Upper lobe of left lung (tissue), 4 donors: ENCODE measurements at regions not wholly inside any gene's neighbourhood (a gene's known extent, or its start where the extent isn't known, plus 50 kb on each side); places are given as distances from the start of the nearest gene placed in this dataset.

Source experiments
- CTCF ChIP-seq, 6 experiments: fragments of 450-650 bp in 4 of 6; fragments of 200-600 bp in 2 of 6; sonication (generic) in 2 of 6; IDR thresholded peaks; one replicate each; pipeline ENCODE4 v1.5.1; 2016 to 2019; ENCODE audit warnings: antibody characterized with exemption in 6 of 6
- POLR2A ChIP-seq, 4 donors: fragments of 450-650 bp; IDR thresholded peaks; one replicate each; pipeline ENCODE4 v1.5.1; 2016 to 2017; ENCODE audit warnings: antibody characterized with exemption in 4 of 4, mild to moderate bottlenecking in 2 of 4

GRCh38 chr2:129334128-129334527 lies 645.3 kb upstream of the RAB6C start:
- TF ChIP-seq CTCF (IDR thresholded peaks at IDR 0.05): no peak
- no peak for TF ChIP-seq POLR2A (IDR thresholded peaks at IDR 0.05)
